H9 (cell line): ENCODE measurements at regions not wholly inside any gene's neighbourhood (a gene's known extent, or its start where the extent isn't known, plus 50 kb on each side); places are given as distances from the start of the nearest gene placed in this dataset.

Source experiments
- DNase-seq: peaks from one replicate; pipeline ENCODE4 v3.0.0-alpha.2; 2017
- H2AFZ ChIP-seq: one replicate; pipeline ENCODE4 v1.6.1; 2013; ENCODE audit warnings: mild to moderate bottlenecking, low read length, control low read depth, moderate library complexity
- H2AK5ac ChIP-seq: 2 replicates; pipeline ENCODE4 v1.6.1; 2013; ENCODE audit warnings: low read length, control low read depth, mixed read lengths; ENCODE audit not compliant: insufficient read length
- H2BK120ac ChIP-seq: one replicate; pipeline ENCODE4 v1.6.1; 2013; ENCODE audit warnings: low read depth, mild to moderate bottlenecking, low read length, control low read depth, inconsistent platforms; ENCODE audit not compliant: poor library complexity, severe bottlenecking
- H2BK12ac ChIP-seq: 2 replicates; pipeline ENCODE4 v1.6.1; 2013; ENCODE audit warnings: low read length, control low read depth, mixed read lengths, low read depth; ENCODE audit not compliant: insufficient read length
- H2BK15ac ChIP-seq: 2 replicates; pipeline ENCODE4 v1.6.1; 2013; ENCODE audit warnings: low read depth, low read length, control low read depth
- H2BK20ac ChIP-seq: one replicate; pipeline ENCODE4 v1.6.1; 2013; ENCODE audit warnings: low read depth, mild to moderate bottlenecking, low read length, control low read depth, inconsistent platforms; ENCODE audit not compliant: poor library complexity, severe bottlenecking
- H2BK5ac ChIP-seq: 2 replicates; pipeline ENCODE4 v1.6.1; 2013; ENCODE audit warnings: low read length, control low read depth, mixed read lengths; ENCODE audit not compliant: insufficient read length
- H3K14ac ChIP-seq: 2 replicates; pipeline ENCODE4 v1.6.1; 2013; ENCODE audit warnings: low read length, control low read depth; ENCODE audit not compliant: insufficient read depth
- H3K18ac ChIP-seq: 2 replicates; pipeline ENCODE4 v1.6.1; 2013; ENCODE audit warnings: low read depth, mild to moderate bottlenecking, mixed read lengths, low read length, control low read depth; ENCODE audit not compliant: insufficient read length
- H3K23ac ChIP-seq: 2 replicates; pipeline ENCODE4 v1.6.1; 2013; ENCODE audit warnings: low read length, control low read depth, mixed read lengths, low read depth; ENCODE audit not compliant: insufficient read length
- H3K23me2 ChIP-seq: 2 replicates; pipeline ENCODE4 v1.6.1; 2013; ENCODE audit warnings: low read depth, mild to moderate bottlenecking, mixed read lengths, low read length, control low read depth; ENCODE audit not compliant: insufficient read length, poor library complexity, severe bottlenecking
- H3K27ac ChIP-seq: 2 replicates; pipeline ENCODE4 v1.5.1; 2013; ENCODE audit warnings: low read length, control low read depth, mixed read lengths, low read depth; ENCODE audit not compliant: insufficient read length
- H3K27me3 ChIP-seq: 2 replicates; pipeline ENCODE4 v1.6.1; 2013; ENCODE audit warnings: low read length, control low read depth, inconsistent platforms; ENCODE audit not compliant: insufficient read depth
- H3K4ac ChIP-seq: 2 replicates; pipeline ENCODE4 v1.6.1; 2013; ENCODE audit warnings: low read depth, mild to moderate bottlenecking, control low read depth, inconsistent platforms, low read length, moderate library complexity
- H3K4me1 ChIP-seq: 2 replicates; pipeline ENCODE4 v1.6.1; 2013; ENCODE audit warnings: low read length, control low read depth, inconsistent platforms; ENCODE audit not compliant: insufficient read depth
- H3K4me2 ChIP-seq: 2 replicates; pipeline ENCODE4 v1.6.1; 2013; ENCODE audit warnings: low read length, control low read depth, mixed read lengths; ENCODE audit not compliant: insufficient read length, insufficient read depth
- H3K56ac ChIP-seq: 2 replicates; pipeline ENCODE4 v1.6.1; 2013; ENCODE audit warnings: low read depth, mild to moderate bottlenecking, mixed read lengths, low read length, control low read depth; ENCODE audit not compliant: insufficient read length
- H3K79me1 ChIP-seq: 2 replicates; pipeline ENCODE4 v1.6.1; 2013; ENCODE audit warnings: low read depth, mild to moderate bottlenecking, moderate library complexity, low read length, control low read depth, inconsistent platforms; ENCODE audit not compliant: insufficient read depth, poor library complexity, severe bottlenecking
- H3K79me2 ChIP-seq: 2 replicates; pipeline ENCODE4 v1.6.1; 2013; ENCODE audit warnings: low read length, control low read depth, inconsistent platforms; ENCODE audit not compliant: insufficient read depth
- H3K9ac ChIP-seq: 2 replicates; pipeline ENCODE4 v1.6.1; 2013; ENCODE audit warnings: low read length, control low read depth, mixed read lengths; ENCODE audit not compliant: insufficient read length; ENCODE audit errors: extremely low read depth
- H3K9me3 ChIP-seq: one replicate; pipeline ENCODE4 v1.6.1; 2013; ENCODE audit warnings: low read depth, low read length, inconsistent platforms; ENCODE audit not compliant: control insufficient read depth
- H3T11ph ChIP-seq: one replicate; pipeline ENCODE4 v1.6.1; 2013; ENCODE audit warnings: mild to moderate bottlenecking, low read length, control low read depth, inconsistent platforms
- H4K20me1 ChIP-seq: one replicate; pipeline ENCODE4 v1.6.1; 2013; ENCODE audit not compliant: control insufficient read depth, insufficient read length, insufficient read depth
- H4K5ac ChIP-seq: 2 replicates; pipeline ENCODE4 v1.6.1; 2013; ENCODE audit warnings: low read depth, mild to moderate bottlenecking, mixed read lengths, low read length, control low read depth; ENCODE audit not compliant: insufficient read length
- H4K8ac ChIP-seq: replicated peaks from 2 replicates; pipeline ENCODE4 v1.6.1; 2013; ENCODE audit warnings: low read length, control low read depth, mixed read lengths, low read depth; ENCODE audit not compliant: insufficient read length
- H4K91ac ChIP-seq: 2 replicates; pipeline ENCODE4 v1.6.1; 2013; ENCODE audit warnings: low read depth, mild to moderate bottlenecking, moderate library complexity, mixed read lengths, low read length, control low read depth; ENCODE audit not compliant: insufficient read length
- H3K27ac Mint-ChIP-seq, 3 experiments: 2 replicates in 2 of 3; 3 replicates in 1 of 3; pipeline ENCODE4 v1.8.0; 2020 to 2021; ENCODE audit warnings: mixed read lengths in 3 of 3, mild to moderate bottlenecking in 1 of 3, moderate library complexity in 1 of 3
- H3K27me3 Mint-ChIP-seq: 2 replicates; pipeline ENCODE4 v1.8.0; 2021; ENCODE audit warnings: low read depth, mild to moderate bottlenecking, moderate library complexity, mixed read lengths
- H3K36me3 Mint-ChIP-seq, 3 experiments: 2 replicates in 2 of 3; 3 replicates in 1 of 3; pipeline ENCODE4 v1.8.0; 2020 to 2021; ENCODE audit warnings: low read depth in 3 of 3, mixed read lengths in 3 of 3; ENCODE audit not compliant: insufficient read depth in 1 of 3
- H3K4me1 Mint-ChIP-seq, 2 experiments: 2 replicates each; pipeline ENCODE4 v1.8.0; 2020; ENCODE audit warnings: mixed read lengths in 2 of 2
- H3K4me3 Mint-ChIP-seq, 2 experiments: 2 replicates in 1 of 2; 3 replicates in 1 of 2; pipeline ENCODE4 v1.8.0; 2020 to 2021; ENCODE audit warnings: mild to moderate bottlenecking in 2 of 2, mixed read lengths in 2 of 2, moderate library complexity in 1 of 2
- H3K9me3 Mint-ChIP-seq, 2 experiments: 2 replicates in 1 of 2; 3 replicates in 1 of 2; pipeline ENCODE4 v1.8.0; 2020; ENCODE audit warnings: mild to moderate bottlenecking in 2 of 2, mixed read lengths in 2 of 2, moderate library complexity in 1 of 2
- CTCF ChIP-seq: fragments of 200-600 bp; sonication (generic); conservative IDR thresholded peaks from 3 replicates; pipeline ENCODE4 v1.8.0; 2021; ENCODE audit warnings: antibody characterized with exemption, mild to moderate bottlenecking
- WGBS: extraction: QIAGEN DNeasy Blood & Tissue Kit; methylation state at CpG from one replicate; pipeline ENCODE4 v1.1.7; 2013; ENCODE audit warnings: missing lambda C conversion rate, low lambda C conversion rate, mixed read lengths; ENCODE audit not compliant: insufficient read length; ENCODE audit errors: extremely low coverage; 5-methylcytosine and 5-hydroxymethylcytosine counted together

DNA sequence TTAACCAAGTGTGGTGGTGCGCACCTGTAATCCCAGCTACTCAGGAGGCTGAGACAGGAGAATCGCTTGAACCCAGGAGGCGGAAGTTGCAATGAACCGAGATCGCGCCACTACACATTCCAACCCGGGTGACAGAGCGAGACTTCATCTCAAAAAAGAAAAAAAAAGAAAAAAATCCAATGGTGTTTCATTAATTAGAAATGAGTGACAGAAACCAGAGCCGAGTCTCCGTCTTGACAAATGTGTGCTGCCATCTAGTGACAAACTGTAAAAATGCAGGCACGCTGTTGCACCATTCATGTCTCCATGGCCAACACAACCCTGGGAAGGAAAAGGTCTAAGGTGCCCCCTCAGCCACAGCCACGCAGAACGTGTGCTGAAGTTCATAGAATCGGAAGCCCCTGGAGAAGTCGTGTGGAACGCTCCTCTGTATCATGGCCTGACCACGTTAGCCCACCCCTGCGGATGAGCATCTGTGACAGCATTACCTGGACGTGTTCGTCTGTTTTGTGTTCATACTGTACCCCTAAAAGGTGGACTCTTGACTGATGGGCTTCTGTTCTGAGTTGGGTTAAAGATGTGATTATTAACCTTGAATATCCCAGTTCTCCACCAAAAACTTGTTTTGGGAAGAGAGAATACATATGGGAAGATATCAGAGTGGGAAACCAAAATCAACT, 94.9 kb downstream of the LYZL2 start:
- Histone ChIP-seq H2AFZ (no peak overlapping the region), H2AK5ac (no peak overlapping the region)
- peak; percentile 89 for TF ChIP-seq CTCF

More for the DNA sequence above, 94.9 kb downstream of the LYZL2 start:
- Histone ChIP-seq H3K23me2 (no peaks in the 10 kb centered on the region), H3K23ac (no peak overlapping the region), H3K27ac (no peak overlapping the region), H4K91ac (no peak overlapping the region), H3K4me2 (no peak overlapping the region), H4K20me1 (no peaks in the 10 kb centered on the region), H3K9ac (no peak overlapping the region), H3K4me1 (peaks cover 8% of the 10 kb centered on the region; the same call in 1 of the 2 replicates), H4K5ac (no peak overlapping the region), H4K8ac (no peak overlapping the region), H3K79me1 (no peaks in the 10 kb centered on the region), H3K4ac (no peak overlapping the region), H3K27me3 (no peaks in the 10 kb centered on the region), H3K14ac (no peak overlapping the region), H3K9me3 (no peaks in the 10 kb centered on the region), H3K18ac (peak overlapping the region; percentile 80), H3K56ac (no peak overlapping the region), H2BK5ac (no peak overlapping the region), H2BK12ac (no peak overlapping the region), H2BK15ac (no peak overlapping the region), H3K79me2 (no peaks in the 10 kb centered on the region), H3T11ph (no peak overlapping the region), H2BK20ac (no peak overlapping the region), H2BK120ac (no peak overlapping the region)
- Mint-ChIP-seq H3K27ac (peak overlapping the region in 1 of 3 experiments; percentile 49; a peak in 2 of 7 replicates), H3K27me3 (no peaks in the 10 kb centered on the region), H3K4me1 (peaks cover 22 to 24% of the 10 kb centered on the region in 2 experiments), H3K9me3 (no peaks in the 10 kb centered on the region), H3K36me3 (no peaks in the 10 kb centered on the region), H3K4me3 (peak overlapping the region in 1 of 2 experiments; percentile 44; a peak in 1 of 5 replicates)
- DNase-seq, result peak; percentile 66
- WGBS, result no CpG with 5 or more reads among the region's 20 CpGs
